ENCODE measurements at regions not wholly inside any gene's neighbourhood (a gene's known extent, or its start where the extent isn't known, plus 50 kb on each side); places are given as distances from the start of the nearest gene placed in this dataset.

- no peak overlapping the region for H3K4me2 ChIP-seq
- peak; percentile 10 for DNase-seq
- no peaks in the 10 kb centered on the region for H3K27me3 ChIP-seq (ENCODE audit: insufficient read depth)
- no peak overlapping the region for H3K9ac ChIP-seq
- no peaks in the 10 kb centered on the region for H3K9me3 ChIP-seq
- H3K4me3 ChIP-seq (ENCODE audit: low read depth in 2 of 2, low read length in 1 of 2): no peak overlapping the region
- 64% methylated on average over 33 of the region's 33 CpGs for WGBS (ENCODE audit: low lambda C conversion rate)
- TF ChIP-seq FOXM1 (IDR thresholded peaks at IDR 0.05; ENCODE audit: low read depth): no peak
- no peak for TF ChIP-seq GATA2 (CRISPR knock-in tag; IDR thresholded peaks at IDR 0.05)
- TF ChIP-seq ZBTB33 (IDR thresholded peaks at IDR 0.05; ENCODE audit: borderline replicate concordance, low read depth): no peak
- TF ChIP-seq, protein P1, sequence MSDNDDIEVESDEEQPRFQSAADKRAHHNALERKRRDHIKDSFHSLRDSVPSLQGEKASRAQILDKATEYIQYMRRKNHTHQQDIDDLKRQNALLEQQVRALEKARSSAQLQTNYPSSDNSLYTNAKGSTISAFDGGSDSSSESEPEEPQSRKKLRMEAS (IDR thresholded peaks at IDR 0.05; ENCODE audit: low read depth): no peak
- no peak for TF ChIP-seq RAD21 (IDR thresholded peaks at IDR 0.05; ENCODE audit: low read length)
- TF ChIP-seq, protein P2, sequence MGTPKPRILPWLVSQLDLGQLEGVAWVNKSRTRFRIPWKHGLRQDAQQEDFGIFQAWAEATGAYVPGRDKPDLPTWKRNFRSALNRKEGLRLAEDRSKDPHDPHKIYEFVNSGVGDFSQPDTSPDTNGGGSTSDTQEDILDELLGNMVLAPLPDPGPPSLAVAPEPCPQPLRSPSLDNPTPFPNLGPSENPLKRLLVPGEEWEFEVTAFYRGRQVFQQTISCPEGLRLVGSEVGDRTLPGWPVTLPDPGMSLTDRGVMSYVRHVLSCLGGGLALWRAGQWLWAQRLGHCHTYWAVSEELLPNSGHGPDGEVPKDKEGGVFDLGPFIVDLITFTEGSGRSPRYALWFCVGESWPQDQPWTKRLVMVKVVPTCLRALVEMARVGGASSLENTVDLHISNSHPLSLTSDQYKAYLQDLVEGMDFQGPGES (IDR thresholded peaks at IDR 0.05; ENCODE audit: low read depth, low read length): no peak
- no peak for TF ChIP-seq MXI1 (IDR thresholded peaks at IDR 0.05; ENCODE audit: low read depth, low read length)
- no peak for TF ChIP-seq EZH2phosphoT487 (IDR thresholded peaks at IDR 0.05; ENCODE audit: borderline replicate concordance, low read depth)
- TF ChIP-seq TEAD4 (IDR thresholded peaks at IDR 0.05; ENCODE audit: borderline replicate concordance, insufficient read depth): no peak
- TF ChIP-seq, protein P3, sequence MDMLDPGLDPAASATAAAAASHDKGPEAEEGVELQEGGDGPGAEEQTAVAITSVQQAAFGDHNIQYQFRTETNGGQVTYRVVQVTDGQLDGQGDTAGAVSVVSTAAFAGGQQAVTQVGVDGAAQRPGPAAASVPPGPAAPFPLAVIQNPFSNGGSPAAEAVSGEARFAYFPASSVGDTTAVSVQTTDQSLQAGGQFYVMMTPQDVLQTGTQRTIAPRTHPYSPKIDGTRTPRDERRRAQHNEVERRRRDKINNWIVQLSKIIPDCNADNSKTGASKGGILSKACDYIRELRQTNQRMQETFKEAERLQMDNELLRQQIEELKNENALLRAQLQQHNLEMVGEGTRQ (IDR thresholded peaks at IDR 0.05; ENCODE audit: borderline replicate concordance, low read depth, low read length): no peak
- TF ChIP-seq TCF12 (IDR thresholded peaks at IDR 0.05): no peak
- TF ChIP-seq FOXJ3 (CRISPR knock-in tag; IDR thresholded peaks at IDR 0.05): no peak
- TF ChIP-seq NFIC (IDR thresholded peaks at IDR 0.05; ENCODE audit: borderline replicate concordance): no peak
- TF ChIP-seq, protein P4, sequence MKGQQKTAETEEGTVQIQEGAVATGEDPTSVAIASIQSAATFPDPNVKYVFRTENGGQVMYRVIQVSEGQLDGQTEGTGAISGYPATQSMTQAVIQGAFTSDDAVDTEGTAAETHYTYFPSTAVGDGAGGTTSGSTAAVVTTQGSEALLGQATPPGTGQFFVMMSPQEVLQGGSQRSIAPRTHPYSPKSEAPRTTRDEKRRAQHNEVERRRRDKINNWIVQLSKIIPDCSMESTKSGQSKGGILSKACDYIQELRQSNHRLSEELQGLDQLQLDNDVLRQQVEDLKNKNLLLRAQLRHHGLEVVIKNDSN (IDR thresholded peaks at IDR 0.05; ENCODE audit: borderline replicate concordance, low read depth): no peak
- H3K79me2 ChIP-seq (ENCODE audit: insufficient read depth): no peaks in the 10 kb centered on the region
- no peak overlapping the region for H2AFZ ChIP-seq (ENCODE audit: low read depth)
- ChIA-PET POLR2A (no interaction called here), CTCF (no interaction called here)
- no peak overlapping the region for H3K27ac ChIP-seq (ENCODE audit: low read depth in 2 of 2, low read length in 1 of 2)
- no peaks in the 10 kb centered on the region for H3K36me3 ChIP-seq (replicated peaks in 1 of 2; ENCODE audit: control insufficient read depth in 1 of 2, insufficient read depth in 2 of 2, low read length in 1 of 2)
- H3F3A ChIP-seq (replicated peaks; ENCODE audit: insufficient read depth): no peaks in the 10 kb centered on the region
- H3K4me1 ChIP-seq (ENCODE audit: control insufficient read depth in 1 of 2, insufficient read depth in 2 of 2, low read depth in 1 of 2, low read length in 1 of 2): no peaks in the 10 kb centered on the region
- no peaks in the 10 kb centered on the region for H4K20me1 ChIP-seq (ENCODE audit: insufficient read depth)
- H3K9me2 ChIP-seq: no peaks in the 10 kb centered on the region
These were observed 214.1 kb upstream of the GEMIN8 start for GRCh38 chrX:14243823-14244222.

All from SK-N-SH (cell line).